PFSK-1 (cell line): ENCODE measurements at regions not wholly inside any gene's neighbourhood (a gene's known extent, or its start where the extent isn't known, plus 50 kb on each side); places are given as distances from the start of the nearest gene placed in this dataset.

Source experiments
- POLR2AphosphoS5 ChIP-seq: IDR thresholded peaks from 2 replicates; pipeline ENCODE4 v1.6.1; 2012; ENCODE audit warnings: low read depth, mild to moderate bottlenecking, control low read depth, low read length, moderate library complexity
- SIN3A ChIP-seq: IDR thresholded peaks from 2 replicates; pipeline ENCODE4 v1.6.1; 2012; ENCODE audit warnings: mild to moderate bottlenecking, low read length, moderate library complexity, borderline replicate concordance; ENCODE audit not compliant: insufficient read depth
- TF ChIP-seq, protein P1 (sequence below), 2 experiments: IDR thresholded peaks; 2 replicates each; pipeline versions ENCODE4 v1.6.1 to v1.8.0; 2011 to 2012; ENCODE audit warnings: low read depth in 2 of 2, low read length in 2 of 2, control low read depth in 1 of 2, inconsistent platforms in 1 of 2, mild to moderate bottlenecking in 1 of 2, moderate library complexity in 1 of 2; ENCODE audit not compliant: insufficient read depth in 1 of 2

DNA sequence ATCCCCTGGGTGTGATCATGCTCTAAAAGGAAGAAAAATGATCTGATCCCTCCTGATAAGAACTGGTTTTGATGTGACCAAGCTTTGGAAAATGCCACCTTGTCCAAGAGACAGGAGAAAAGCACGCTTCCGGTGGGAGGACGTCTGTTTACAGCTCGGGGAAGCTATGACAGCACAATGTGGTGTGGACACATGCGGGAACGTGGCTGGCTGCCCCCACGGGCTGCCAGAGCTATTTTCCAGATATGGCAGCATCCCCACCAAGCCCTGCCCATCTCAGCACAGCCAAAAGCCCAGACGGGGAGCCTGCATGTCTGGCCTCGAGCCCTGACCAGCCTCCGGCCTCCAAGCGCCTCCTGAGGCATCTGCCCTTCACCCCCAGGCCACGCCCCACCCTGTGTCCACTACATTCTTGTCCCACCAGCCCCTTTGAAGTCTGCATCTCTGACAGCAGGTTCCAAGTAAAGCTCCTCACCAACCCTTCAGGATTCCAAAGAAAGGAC lies 63.2 kb upstream of the HRH1 start:
- TF ChIP-seq SIN3A (no peak), POLR2AphosphoS5 (no peak)
- TF ChIP-seq, protein P1, sequence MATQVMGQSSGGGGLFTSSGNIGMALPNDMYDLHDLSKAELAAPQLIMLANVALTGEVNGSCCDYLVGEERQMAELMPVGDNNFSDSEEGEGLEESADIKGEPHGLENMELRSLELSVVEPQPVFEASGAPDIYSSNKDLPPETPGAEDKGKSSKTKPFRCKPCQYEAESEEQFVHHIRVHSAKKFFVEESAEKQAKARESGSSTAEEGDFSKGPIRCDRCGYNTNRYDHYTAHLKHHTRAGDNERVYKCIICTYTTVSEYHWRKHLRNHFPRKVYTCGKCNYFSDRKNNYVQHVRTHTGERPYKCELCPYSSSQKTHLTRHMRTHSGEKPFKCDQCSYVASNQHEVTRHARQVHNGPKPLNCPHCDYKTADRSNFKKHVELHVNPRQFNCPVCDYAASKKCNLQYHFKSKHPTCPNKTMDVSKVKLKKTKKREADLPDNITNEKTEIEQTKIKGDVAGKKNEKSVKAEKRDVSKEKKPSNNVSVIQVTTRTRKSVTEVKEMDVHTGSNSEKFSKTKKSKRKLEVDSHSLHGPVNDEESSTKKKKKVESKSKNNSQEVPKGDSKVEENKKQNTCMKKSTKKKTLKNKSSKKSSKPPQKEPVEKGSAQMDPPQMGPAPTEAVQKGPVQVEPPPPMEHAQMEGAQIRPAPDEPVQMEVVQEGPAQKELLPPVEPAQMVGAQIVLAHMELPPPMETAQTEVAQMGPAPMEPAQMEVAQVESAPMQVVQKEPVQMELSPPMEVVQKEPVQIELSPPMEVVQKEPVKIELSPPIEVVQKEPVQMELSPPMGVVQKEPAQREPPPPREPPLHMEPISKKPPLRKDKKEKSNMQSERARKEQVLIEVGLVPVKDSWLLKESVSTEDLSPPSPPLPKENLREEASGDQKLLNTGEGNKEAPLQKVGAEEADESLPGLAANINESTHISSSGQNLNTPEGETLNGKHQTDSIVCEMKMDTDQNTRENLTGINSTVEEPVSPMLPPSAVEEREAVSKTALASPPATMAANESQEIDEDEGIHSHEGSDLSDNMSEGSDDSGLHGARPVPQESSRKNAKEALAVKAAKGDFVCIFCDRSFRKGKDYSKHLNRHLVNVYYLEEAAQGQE (IDR thresholded peaks at IDR 0.05; ENCODE audit: insufficient read depth in 1 of 2, low read depth in 2 of 2, low read length in 2 of 2) = no peak
